SU-DHL-6 (cell line): ENCODE measurements at regions not wholly inside any gene's neighbourhood (a gene's known extent, or its start where the extent isn't known, plus 50 kb on each side); places are given as distances from the start of the nearest gene placed in this dataset.

Experiments used
- H2AFZ ChIP-seq: fragments of 200-600 bp; sonication (generic); 2 replicates; pipeline ENCODE4 v1.6.1; 2014; ENCODE audit warnings: low read depth, mild to moderate bottlenecking, moderate library complexity, mixed read lengths, antibody characterized with exemption, low read length; ENCODE audit not compliant: severe bottlenecking
- H3F3A ChIP-seq: fragments of 200-600 bp; shearing (Covaris generic); 2 replicates; pipeline ENCODE4 v1.6.0; 2016; ENCODE audit warnings: antibody characterized with exemption, mild to moderate bottlenecking; ENCODE audit not compliant: insufficient read depth
- H3K27ac ChIP-seq: fragments of 200-600 bp; sonication (generic); 2 replicates; pipeline ENCODE4 v1.5.1; 2016; ENCODE audit warnings: low read depth, mild to moderate bottlenecking, low read length, moderate library complexity, mixed read lengths
- H3K27me3 ChIP-seq: fragments of 200-600 bp; sonication (generic), shearing (Covaris generic); 2 replicates; pipeline ENCODE4 v1.6.0; 2014; ENCODE audit warnings: mild to moderate bottlenecking, low read length
- H3K36me3 ChIP-seq: fragments of 200-600 bp; sonication (generic); 2 replicates; pipeline ENCODE4 v1.6.1; 2014; ENCODE audit warnings: mild to moderate bottlenecking, low read length, mixed read lengths
- H3K4me2 ChIP-seq: fragments of 300-600, 200-600 bp; shearing (Covaris generic), sonication (generic); 2 replicates; pipeline ENCODE4 v1.6.0; 2014; ENCODE audit warnings: low read length, low read depth, mild to moderate bottlenecking; ENCODE audit not compliant: poor library complexity, severe bottlenecking
- H3K4me3 ChIP-seq: fragments of 200-600 bp; sonication (generic); 2 replicates; pipeline ENCODE4 v1.5.1; 2014; ENCODE audit warnings: antibody characterized with exemption, low read length, mild to moderate bottlenecking, mixed read lengths; ENCODE audit not compliant: insufficient read depth, poor library complexity, severe bottlenecking
- H3K79me2 ChIP-seq: fragments of 200-600 bp; sonication (generic); 2 replicates; pipeline ENCODE4 v1.6.1; 2014; ENCODE audit warnings: mild to moderate bottlenecking, low read length, moderate library complexity; ENCODE audit not compliant: insufficient read depth
- H3K9ac ChIP-seq: fragments of 200-600 bp; sonication (generic); 2 replicates; pipeline ENCODE4 v1.7.0; 2014; ENCODE audit warnings: mild to moderate bottlenecking, low read length
- H3K9me2 ChIP-seq: fragments of 200-600 bp; sonication (generic); replicated peaks from 2 replicates; pipeline ENCODE4 v1.6.1; 2014; ENCODE audit warnings: low read length; ENCODE audit not compliant: insufficient read depth
- H3K9me3 ChIP-seq: fragments of 200-600 bp; sonication (generic); 2 replicates; pipeline ENCODE4 v1.6.1; 2014; ENCODE audit warnings: low read length, mixed read lengths; ENCODE audit not compliant: insufficient read depth
- H4K20me1 ChIP-seq: fragments of 200-600 bp; sonication (generic); 2 replicates; pipeline ENCODE4 v1.6.1; 2014; ENCODE audit warnings: low read depth, mild to moderate bottlenecking, antibody characterized with exemption, low read length, moderate library complexity, mixed read lengths
- EZH2phosphoT487 ChIP-seq: fragments of 200-600 bp; sonication (generic), shearing (Covaris generic); conservative IDR thresholded peaks from 2 replicates; pipeline ENCODE4 v1.6.1; 2018; ENCODE audit warnings: mild to moderate bottlenecking, antibody characterized with exemption, low read length, moderate library complexity, mixed read lengths
- TF ChIP-seq, protein P1 (sequence below): fragments of 200-600 bp; sonication (generic); IDR thresholded peaks from one replicate; pipeline ENCODE4 v1.5.1; 2017; ENCODE audit warnings: antibody characterized with exemption, mild to moderate bottlenecking, low read length, moderate library complexity; ENCODE audit not compliant: insufficient read depth, poor library complexity, severe bottlenecking

- TF ChIP-seq, protein P1, sequence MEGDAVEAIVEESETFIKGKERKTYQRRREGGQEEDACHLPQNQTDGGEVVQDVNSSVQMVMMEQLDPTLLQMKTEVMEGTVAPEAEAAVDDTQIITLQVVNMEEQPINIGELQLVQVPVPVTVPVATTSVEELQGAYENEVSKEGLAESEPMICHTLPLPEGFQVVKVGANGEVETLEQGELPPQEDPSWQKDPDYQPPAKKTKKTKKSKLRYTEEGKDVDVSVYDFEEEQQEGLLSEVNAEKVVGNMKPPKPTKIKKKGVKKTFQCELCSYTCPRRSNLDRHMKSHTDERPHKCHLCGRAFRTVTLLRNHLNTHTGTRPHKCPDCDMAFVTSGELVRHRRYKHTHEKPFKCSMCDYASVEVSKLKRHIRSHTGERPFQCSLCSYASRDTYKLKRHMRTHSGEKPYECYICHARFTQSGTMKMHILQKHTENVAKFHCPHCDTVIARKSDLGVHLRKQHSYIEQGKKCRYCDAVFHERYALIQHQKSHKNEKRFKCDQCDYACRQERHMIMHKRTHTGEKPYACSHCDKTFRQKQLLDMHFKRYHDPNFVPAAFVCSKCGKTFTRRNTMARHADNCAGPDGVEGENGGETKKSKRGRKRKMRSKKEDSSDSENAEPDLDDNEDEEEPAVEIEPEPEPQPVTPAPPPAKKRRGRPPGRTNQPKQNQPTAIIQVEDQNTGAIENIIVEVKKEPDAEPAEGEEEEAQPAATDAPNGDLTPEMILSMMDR: no peak
- TF ChIP-seq EZH2phosphoT487: no peak
- Histone ChIP-seq H3K4me3 (no peak overlapping the region), H3K27me3 (no peaks in the 10 kb centered on the region), H3K9me2 (no peaks in the 10 kb centered on the region), H4K20me1 (no peaks in the 10 kb centered on the region), H3F3A (no peaks in the 10 kb centered on the region), H2AFZ (no peak overlapping the region), H3K4me2 (no peak overlapping the region), H3K79me2 (no peaks in the 10 kb centered on the region), H3K9ac (no peak overlapping the region), H3K9me3 (no peaks in the 10 kb centered on the region), H3K36me3 (no peaks in the 10 kb centered on the region), H3K27ac (no peak overlapping the region)
Observed at GRCh38 chr17:31588512-31588911, 197.0 kb downstream of the RAB11FIP4 start.

GRCh38 chr17:31588034-31588433, 196.6 kb downstream of the RAB11FIP4 start:
- H3K27me3 ChIP-seq: no peaks in the 10 kb centered on the region
- H3K4me3 ChIP-seq: no peak overlapping the region
- no peaks in the 10 kb centered on the region for H3F3A ChIP-seq
- H3K27ac ChIP-seq: no peak overlapping the region
- no peaks in the 10 kb centered on the region for H3K9me3 ChIP-seq
- no peaks in the 10 kb centered on the region for H3K9me2 ChIP-seq
- H3K9ac ChIP-seq: no peak overlapping the region
- H3K36me3 ChIP-seq: no peaks in the 10 kb centered on the region
- no peaks in the 10 kb centered on the region for H4K20me1 ChIP-seq
- H3K79me2 ChIP-seq: no peaks in the 10 kb centered on the region
- TF ChIP-seq, protein P1: no peak
- TF ChIP-seq EZH2phosphoT487: no peak
- H2AFZ ChIP-seq: no peak overlapping the region
- no peak overlapping the region for H3K4me2 ChIP-seq
